ENCODE measurements at regions not wholly inside any gene's neighbourhood (a gene's known extent, or its start where the extent isn't known, plus 50 kb on each side); places are given as distances from the start of the nearest gene placed in this dataset.
"Not testable (repeated sequence)": the region's sequence is repeated elsewhere in the genome, so short reads cannot be mapped to it uniquely, and the experiment has no call there.

DNA sequence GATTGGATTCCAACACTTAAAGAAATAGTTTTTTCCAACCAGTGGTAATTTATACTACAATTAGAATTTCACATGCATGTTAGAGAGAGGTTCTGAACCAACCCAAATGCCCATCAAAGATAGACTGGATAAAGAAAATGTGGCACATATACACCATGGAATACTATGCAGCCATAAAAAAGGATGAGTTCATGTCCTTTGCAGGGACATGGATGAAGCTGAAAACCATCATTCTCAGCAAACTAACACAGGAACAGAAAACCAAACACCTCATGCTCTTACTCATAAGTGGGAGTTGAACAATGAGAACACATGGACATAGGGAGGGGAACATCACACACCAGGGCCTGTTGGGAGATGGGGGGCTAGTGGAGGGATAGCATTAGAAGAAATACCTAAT, 532.2 kb downstream of the EDEM1 start:
- H3K27ac ChIP-seq (ENCODE audit: low read depth, low read length); H3K4me1 ChIP-seq (ENCODE audit: control insufficient read depth, insufficient read depth, low read length); H3K36me3 ChIP-seq (ENCODE audit: control insufficient read depth, insufficient read depth, low read length); H3K9me3 ChIP-seq (ENCODE audit: control insufficient read depth, insufficient read depth, low read length); DNase-seq (ENCODE audit: low read depth in 4 of 6, low spot score in 6 of 6); H3K4me3 ChIP-seq (ENCODE audit: low read depth, low read length); H3K27me3 ChIP-seq (ENCODE audit: control insufficient read depth, insufficient read depth, low read length): not testable (repeated sequence)

DNA sequence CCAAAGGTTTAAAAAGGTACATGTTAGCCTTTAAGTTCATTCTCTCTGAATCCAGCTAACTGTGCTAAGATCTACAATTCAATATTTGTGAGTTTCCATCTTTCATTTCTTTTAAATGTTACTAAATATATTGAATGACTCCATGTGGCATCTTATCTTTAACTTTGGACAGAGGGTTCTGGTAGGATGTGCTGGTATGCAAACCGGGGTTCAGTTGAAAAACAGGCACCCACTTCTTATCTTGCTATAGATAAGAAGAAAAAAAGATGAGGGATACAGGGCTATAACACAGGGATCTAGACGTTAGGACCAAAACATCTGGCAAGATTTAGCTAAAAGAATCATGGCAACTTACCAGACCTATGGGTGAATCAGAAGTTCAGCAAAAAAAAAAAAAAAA, 538.3 kb downstream of the EDEM1 start:
- H3K27me3 ChIP-seq (ENCODE audit: control insufficient read depth, insufficient read depth, low read length), result no peaks in the 10 kb centered on the region
- DNase-seq (ENCODE audit: low read depth in 4 of 6, low spot score in 6 of 6), result no peak
- no peaks in the 10 kb centered on the region for H3K4me1 ChIP-seq (ENCODE audit: control insufficient read depth, insufficient read depth, low read length)
- no peak overlapping the region for H3K4me3 ChIP-seq (ENCODE audit: low read depth, low read length)
- no peak overlapping the region for H3K27ac ChIP-seq (ENCODE audit: low read depth, low read length)
- no peaks in the 10 kb centered on the region for H3K9me3 ChIP-seq (ENCODE audit: control insufficient read depth, insufficient read depth, low read length)
- no CpG with 5 or more reads among the region's 2 CpGs for WGBS (ENCODE audit: insufficient coverage)
- no peaks in the 10 kb centered on the region for H3K36me3 ChIP-seq (ENCODE audit: control insufficient read depth, insufficient read depth, low read length)

DNA sequence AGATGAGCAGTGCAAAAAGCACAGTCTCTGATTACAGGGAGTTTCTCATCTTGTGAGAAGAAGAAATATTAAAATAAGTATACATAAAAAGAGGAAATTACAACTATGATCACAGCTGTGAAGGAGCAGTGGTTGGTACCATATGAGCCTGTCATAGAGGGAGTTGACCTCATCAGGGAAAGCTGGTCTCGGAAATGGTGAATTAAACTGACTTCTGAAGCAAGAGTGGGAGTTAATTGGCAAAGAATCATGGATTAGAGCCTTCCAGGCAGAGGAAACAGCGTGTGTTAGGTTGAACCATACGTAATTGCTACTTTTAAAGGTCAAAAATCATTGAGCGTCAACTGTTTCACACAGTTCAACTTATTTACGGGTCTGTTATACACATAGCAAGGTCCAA, 539.1 kb downstream of the EDEM1 start:
- Histone ChIP-seq H3K4me3 (ENCODE audit: low read depth, low read length) (no peak overlapping the region), H3K4me1 (ENCODE audit: control insufficient read depth, insufficient read depth, low read length) (no peaks in the 10 kb centered on the region), H3K27ac (ENCODE audit: low read depth, low read length) (no peak overlapping the region), H3K36me3 (ENCODE audit: control insufficient read depth, insufficient read depth, low read length) (no peaks in the 10 kb centered on the region), H3K27me3 (ENCODE audit: control insufficient read depth, insufficient read depth, low read length) (no peaks in the 10 kb centered on the region), H3K9me3 (ENCODE audit: control insufficient read depth, insufficient read depth, low read length) (no peaks in the 10 kb centered on the region)
- 84% methylated on average over 3 of the region's 5 CpGs for WGBS (ENCODE audit: insufficient coverage)
- peak in 1 of 6 donors; percentile 42 for DNase-seq (ENCODE audit: low read depth in 4 of 6, low spot score in 6 of 6)

DNA sequence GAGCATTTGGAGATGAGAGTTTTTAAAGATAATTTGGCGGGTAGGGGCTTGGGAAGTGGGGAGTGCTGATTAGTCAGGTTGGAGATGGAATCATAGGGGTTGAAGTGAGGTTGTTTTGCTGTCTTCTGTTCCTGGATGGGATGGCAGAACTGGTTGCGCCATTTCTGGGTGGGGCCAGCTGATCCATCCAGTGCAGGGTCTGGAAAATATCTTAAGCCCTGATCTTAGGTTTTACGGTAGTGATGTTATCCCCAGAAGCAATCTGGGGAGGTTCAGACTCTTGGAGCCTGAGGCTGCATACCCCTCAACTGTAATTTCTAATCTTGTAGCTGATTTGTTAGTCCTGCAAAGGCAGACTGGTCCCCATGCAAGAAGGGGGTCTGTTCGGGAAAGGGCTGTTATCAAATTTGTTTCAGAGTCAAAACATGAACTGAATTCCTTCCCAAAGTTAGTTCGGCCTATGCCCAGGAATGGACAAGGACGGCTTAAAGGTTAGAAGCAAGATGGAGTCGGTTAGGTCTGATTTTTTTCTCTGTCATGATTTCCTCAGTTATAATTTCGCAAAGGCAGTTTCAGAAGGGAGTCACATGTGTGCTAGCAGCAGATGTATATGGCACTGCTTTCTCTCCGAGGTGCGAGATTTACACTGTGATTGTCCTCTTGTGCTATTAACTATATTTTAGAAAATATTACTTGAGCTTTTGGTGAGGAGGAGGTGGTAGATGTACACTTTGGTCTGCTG, 540.4 kb downstream of the EDEM1 start:
- no peak overlapping the region for H3K4me3 ChIP-seq (ENCODE audit: low read depth, low read length)
- DNase-seq (ENCODE audit: low read depth in 4 of 6, low spot score in 6 of 6), result no peak
- no peaks in the 10 kb centered on the region for H3K27me3 ChIP-seq (ENCODE audit: control insufficient read depth, insufficient read depth, low read length)
- H3K4me1 ChIP-seq (ENCODE audit: control insufficient read depth, insufficient read depth, low read length), result no peaks in the 10 kb centered on the region
- no peak overlapping the region for H3K27ac ChIP-seq (ENCODE audit: low read depth, low read length)
- H3K9me3 ChIP-seq (ENCODE audit: control insufficient read depth, insufficient read depth, low read length), result no peaks in the 10 kb centered on the region
- no peaks in the 10 kb centered on the region for H3K36me3 ChIP-seq (ENCODE audit: control insufficient read depth, insufficient read depth, low read length)
- WGBS (ENCODE audit: insufficient coverage), result 97% methylated on average over 6 of the region's 10 CpGs

DNA sequence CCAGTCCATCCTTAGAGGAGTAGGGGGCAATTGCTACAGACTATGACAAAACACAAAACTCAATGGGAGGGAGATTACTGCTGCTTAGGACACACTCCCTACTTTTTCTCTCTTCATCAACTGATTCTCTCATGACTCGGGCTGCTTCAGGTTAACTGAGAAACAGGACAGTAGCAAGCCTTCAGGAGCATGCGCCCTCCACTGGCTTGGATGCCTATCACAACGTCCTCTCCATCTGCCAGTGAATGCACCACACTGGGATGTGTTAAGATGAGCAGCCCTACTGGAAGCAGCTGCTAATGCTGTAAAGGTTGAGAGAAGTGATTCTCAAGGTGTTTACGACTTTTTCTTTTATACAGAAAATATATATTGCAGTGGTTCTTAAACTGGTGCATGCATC, 542.3 kb downstream of the EDEM1 start:
- H3K27ac ChIP-seq (ENCODE audit: low read depth, low read length), result no peak overlapping the region
- no peak for DNase-seq (ENCODE audit: low read depth in 4 of 6, low spot score in 6 of 6)
- H3K4me3 ChIP-seq (ENCODE audit: low read depth, low read length), result no peak overlapping the region
- H3K36me3 ChIP-seq (ENCODE audit: control insufficient read depth, insufficient read depth, low read length), result no peaks in the 10 kb centered on the region
- no peaks in the 10 kb centered on the region for H3K27me3 ChIP-seq (ENCODE audit: control insufficient read depth, insufficient read depth, low read length)
- H3K4me1 ChIP-seq (ENCODE audit: control insufficient read depth, insufficient read depth, low read length), result no peaks in the 10 kb centered on the region
- no peaks in the 10 kb centered on the region for H3K9me3 ChIP-seq (ENCODE audit: control insufficient read depth, insufficient read depth, low read length)
- WGBS (ENCODE audit: insufficient coverage), result 100% methylated on average over 2 of the region's 4 CpGs

DNA sequence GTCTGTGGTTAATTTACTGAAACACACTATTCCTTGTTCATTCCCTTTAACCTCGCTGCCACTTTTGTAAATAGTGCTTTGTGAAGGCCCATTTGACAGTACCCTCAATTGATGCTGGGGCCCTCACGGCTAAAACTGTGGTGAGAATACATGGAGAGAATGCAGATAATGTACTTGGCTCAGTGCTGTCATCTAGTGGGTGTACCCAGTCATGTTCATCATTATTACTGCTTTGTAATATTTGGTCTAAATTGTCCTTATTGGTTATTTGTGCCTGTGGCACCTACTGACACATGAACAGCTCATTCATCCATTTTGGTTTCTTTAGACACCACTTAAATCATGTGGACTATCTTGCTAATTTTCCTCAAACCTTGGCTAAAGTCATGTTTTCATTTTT, 543.6 kb downstream of the EDEM1 start:
- H3K27me3 ChIP-seq (ENCODE audit: control insufficient read depth, insufficient read depth, low read length), result no peaks in the 10 kb centered on the region
- H3K4me1 ChIP-seq (ENCODE audit: control insufficient read depth, insufficient read depth, low read length), result no peaks in the 10 kb centered on the region
- no peaks in the 10 kb centered on the region for H3K9me3 ChIP-seq (ENCODE audit: control insufficient read depth, insufficient read depth, low read length)
- no peak overlapping the region for H3K27ac ChIP-seq (ENCODE audit: low read depth, low read length)
- no peak overlapping the region for H3K4me3 ChIP-seq (ENCODE audit: low read depth, low read length)
- no peaks in the 10 kb centered on the region for H3K36me3 ChIP-seq (ENCODE audit: control insufficient read depth, insufficient read depth, low read length)
- DNase-seq (ENCODE audit: low read depth in 4 of 6, low spot score in 6 of 6), result no peak
- no CpG with 5 or more reads among the region's 2 CpGs for WGBS (ENCODE audit: insufficient coverage)

DNA sequence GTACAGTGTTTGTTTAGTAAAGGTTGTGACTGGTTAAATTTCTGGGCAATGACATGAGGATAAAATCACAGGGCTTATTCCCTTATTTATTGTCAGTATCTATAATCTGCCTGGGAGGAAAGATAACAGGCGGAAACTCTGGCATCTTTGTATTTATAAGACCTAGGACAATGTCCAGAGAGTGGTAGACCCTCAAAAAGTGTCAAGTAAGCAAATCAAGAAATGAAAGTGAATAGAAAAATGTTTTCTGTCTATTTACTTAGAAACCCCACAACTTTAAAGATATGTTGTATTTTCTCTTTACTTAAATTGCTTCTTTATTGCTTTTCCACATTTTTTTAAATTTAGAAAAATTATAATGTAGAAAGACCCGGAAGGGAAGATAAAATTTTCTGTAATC, 544.6 kb downstream of the EDEM1 start:
- Histone ChIP-seq H3K4me1 (ENCODE audit: control insufficient read depth, insufficient read depth, low read length) (no peaks in the 10 kb centered on the region), H3K27me3 (ENCODE audit: control insufficient read depth, insufficient read depth, low read length) (no peaks in the 10 kb centered on the region), H3K27ac (ENCODE audit: low read depth, low read length) (no peak overlapping the region), H3K4me3 (ENCODE audit: low read depth, low read length) (no peak overlapping the region), H3K36me3 (ENCODE audit: control insufficient read depth, insufficient read depth, low read length) (no peaks in the 10 kb centered on the region), H3K9me3 (ENCODE audit: control insufficient read depth, insufficient read depth, low read length) (no peaks in the 10 kb centered on the region)
- DNase-seq (ENCODE audit: low read depth in 4 of 6, low spot score in 6 of 6), result no peak
- no CpG with 5 or more reads among the region's 2 CpGs for WGBS (ENCODE audit: insufficient coverage)

DNA sequence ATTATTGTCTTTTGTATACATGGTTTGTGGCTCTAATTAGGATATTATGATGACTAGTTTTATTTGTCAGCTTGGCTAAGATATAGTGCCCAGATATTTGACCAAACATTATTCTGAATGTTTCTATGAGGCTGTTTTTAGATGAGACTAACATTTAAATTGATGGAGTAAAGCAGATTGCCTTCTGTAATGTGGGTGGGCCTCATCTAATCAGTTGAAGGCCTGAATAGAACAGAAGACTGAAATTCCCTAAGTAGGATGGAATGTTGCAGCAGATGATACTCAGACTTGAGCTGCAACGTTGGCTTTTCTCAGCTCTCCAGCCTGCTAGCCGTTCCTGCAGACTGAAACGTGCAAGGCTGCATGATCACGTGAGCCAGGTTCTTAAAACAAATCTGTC, 546.5 kb downstream of the EDEM1 start:
- Histone ChIP-seq H3K9me3 (ENCODE audit: control insufficient read depth, insufficient read depth, low read length) (no peaks in the 10 kb centered on the region), H3K27ac (ENCODE audit: low read depth, low read length) (no peak overlapping the region), H3K4me1 (ENCODE audit: control insufficient read depth, insufficient read depth, low read length) (no peaks in the 10 kb centered on the region), H3K4me3 (ENCODE audit: low read depth, low read length) (no peak overlapping the region), H3K36me3 (ENCODE audit: control insufficient read depth, insufficient read depth, low read length) (no peaks in the 10 kb centered on the region), H3K27me3 (ENCODE audit: control insufficient read depth, insufficient read depth, low read length) (no peaks in the 10 kb centered on the region)
- WGBS (ENCODE audit: insufficient coverage), result 89% methylated on average over 3 of the region's 4 CpGs
- no peak for DNase-seq (ENCODE audit: low read depth in 4 of 6, low spot score in 6 of 6)

DNA sequence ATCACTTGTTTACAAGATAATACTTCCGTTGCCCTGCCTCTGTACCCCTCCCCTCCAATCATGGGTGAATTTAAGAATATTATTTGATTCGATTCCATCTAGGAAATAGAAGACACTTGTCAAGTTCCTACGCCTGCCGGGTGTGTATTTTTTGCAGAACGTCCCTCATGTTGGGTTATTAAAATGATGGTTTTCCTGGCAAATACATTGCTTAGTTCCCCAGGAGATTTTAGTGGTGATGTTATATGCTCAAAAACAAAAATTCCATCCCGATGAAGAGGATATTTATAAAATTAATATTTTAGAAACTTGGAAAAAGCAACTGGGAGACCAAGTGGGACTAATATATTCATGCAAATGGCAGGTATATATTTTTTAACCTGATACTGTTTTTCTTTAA, 548.4 kb downstream of the EDEM1 start:
- 100% methylated on average over 1 of the region's 6 CpGs for WGBS (ENCODE audit: insufficient coverage)
- Histone ChIP-seq H3K27ac (ENCODE audit: low read depth, low read length) (no peak overlapping the region), H3K9me3 (ENCODE audit: control insufficient read depth, insufficient read depth, low read length) (no peaks in the 10 kb centered on the region), H3K4me1 (ENCODE audit: control insufficient read depth, insufficient read depth, low read length) (no peaks in the 10 kb centered on the region), H3K27me3 (ENCODE audit: control insufficient read depth, insufficient read depth, low read length) (no peaks in the 10 kb centered on the region), H3K36me3 (ENCODE audit: control insufficient read depth, insufficient read depth, low read length) (no peaks in the 10 kb centered on the region), H3K4me3 (ENCODE audit: low read depth, low read length) (no peak overlapping the region)
- no peak for DNase-seq (ENCODE audit: low read depth in 4 of 6, low spot score in 6 of 6)

DNA sequence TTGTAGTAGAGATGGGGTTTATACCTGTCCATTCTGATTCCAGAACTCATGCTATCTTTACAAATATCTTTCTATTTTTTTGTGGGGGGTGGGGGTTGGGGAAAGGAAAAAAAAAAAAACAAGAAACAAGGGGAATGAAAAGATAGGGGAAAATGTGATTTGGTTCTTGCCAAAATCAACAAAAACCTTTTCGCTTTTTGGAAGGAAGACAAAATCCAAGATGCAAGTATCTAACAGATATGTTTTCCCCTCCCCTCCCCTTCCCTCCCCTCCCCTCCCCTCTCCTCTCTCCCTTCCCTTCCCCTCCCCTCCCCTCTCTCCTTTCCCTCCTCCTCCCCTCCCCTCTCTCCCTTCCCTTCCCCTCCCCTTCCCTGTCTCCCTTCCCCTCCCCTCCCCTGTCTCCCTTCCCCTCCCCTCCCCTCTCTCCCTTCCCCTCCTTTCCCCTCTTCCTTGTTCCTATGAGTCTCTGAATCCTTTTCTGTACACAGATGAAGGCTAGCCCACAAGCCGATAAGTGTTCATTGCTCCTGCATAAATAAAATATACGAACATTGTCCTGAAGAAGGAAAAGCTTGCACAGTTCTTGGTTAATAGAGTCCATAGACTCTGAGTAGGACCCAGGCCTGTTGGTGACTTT, 551.9 kb downstream of the EDEM1 start:
- no CpG with 5 or more reads among the region's 3 CpGs for WGBS (ENCODE audit: insufficient coverage)
- no peaks in the 10 kb centered on the region for H3K4me1 ChIP-seq (ENCODE audit: control insufficient read depth, insufficient read depth, low read length)
- H3K4me3 ChIP-seq (ENCODE audit: low read depth, low read length), result no peak overlapping the region
- DNase-seq (ENCODE audit: low read depth in 4 of 6, low spot score in 6 of 6), result no peak
- H3K27ac ChIP-seq (ENCODE audit: low read depth, low read length), result no peak overlapping the region
- H3K27me3 ChIP-seq (ENCODE audit: control insufficient read depth, insufficient read depth, low read length), result no peaks in the 10 kb centered on the region
- H3K36me3 ChIP-seq (ENCODE audit: control insufficient read depth, insufficient read depth, low read length), result no peaks in the 10 kb centered on the region
- H3K9me3 ChIP-seq (ENCODE audit: control insufficient read depth, insufficient read depth, low read length), result no peaks in the 10 kb centered on the region
